GM12892 (cell line): ENCODE measurements at regions not wholly inside any gene's neighbourhood (a gene's known extent, or its start where the extent isn't known, plus 50 kb on each side); places are given as distances from the start of the nearest gene placed in this dataset.

Experiments used
- POLR2A ChIP-seq: IDR thresholded peaks from 2 replicates; pipeline ENCODE4 v1.6.1; 2011; ENCODE audit warnings: low read depth, low read length, control low read depth
- POLR2AphosphoS5 ChIP-seq: IDR thresholded peaks from 2 replicates; pipeline ENCODE4 v1.6.1; 2011; ENCODE audit warnings: low read depth, low read length, control low read depth
- TAF1 ChIP-seq: IDR thresholded peaks from 2 replicates; pipeline ENCODE4 v1.6.1; 2011; ENCODE audit warnings: low read depth, mild to moderate bottlenecking, control low read depth, low read length, borderline replicate concordance

DNA sequence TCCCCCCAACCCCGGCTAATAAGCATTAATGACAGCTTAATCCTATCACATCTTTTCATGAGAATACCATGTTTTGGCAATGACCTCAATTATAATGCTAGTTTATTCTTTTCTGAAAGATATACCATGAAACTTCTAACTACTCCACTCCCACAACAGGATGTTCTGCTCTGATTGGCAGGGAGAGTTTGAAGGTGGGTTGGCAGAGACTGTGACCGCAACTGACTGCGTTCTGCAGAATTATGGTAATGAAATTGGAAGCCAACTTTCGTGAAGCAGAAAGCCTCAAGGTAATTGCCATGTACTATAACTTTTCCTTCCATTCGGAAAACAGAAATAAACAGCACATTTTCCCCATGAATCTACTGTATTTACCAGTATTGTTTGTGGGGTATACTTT, 288.2 kb upstream of the SEMA3D start:
- no peak for TF ChIP-seq POLR2A
- TF ChIP-seq TAF1: no peak
- no peak for TF ChIP-seq POLR2AphosphoS5
